GM23338 (cell line): ENCODE measurements at regions not wholly inside any gene's neighbourhood (a gene's known extent, or its start where the extent isn't known, plus 50 kb on each side); places are given as distances from the start of the nearest gene placed in this dataset.

Source experiments
- ATAC-seq: fragments of 200-7000 bp; cut with Tn5 transposase; 3 replicates; pipeline ENCODE4 v1.9.1; 2020
- DNase-seq: peaks from one replicate; pipeline ENCODE4 v3.0.0-alpha.2; 2015; ENCODE audit warnings: low spot score
- H2AFZ ChIP-seq: fragments of 200-600 bp; sonication (generic); 2 replicates; pipeline ENCODE4 v1.8.0; 2016; ENCODE audit warnings: antibody characterized with exemption, mild to moderate bottlenecking, moderate library complexity
- H3F3A ChIP-seq: fragments of 200-600 bp; sonication (generic); replicated peaks from 2 replicates; pipeline ENCODE4 v1.8.0; 2017; ENCODE audit warnings: antibody characterized with exemption, mixed run types, low read depth
- H3K27ac ChIP-seq: fragments of 200-600 bp; sonication (generic); 2 replicates; pipeline ENCODE4 v1.6.1; 2016; ENCODE audit warnings: low read depth
- H3K27me3 ChIP-seq: fragments of 200-600 bp; sonication (generic); 2 replicates; pipeline ENCODE4 v1.8.0; 2016; ENCODE audit warnings: mild to moderate bottlenecking, mixed run types, moderate library complexity; ENCODE audit not compliant: insufficient read depth
- H3K36me3 ChIP-seq: fragments of 200-600 bp; sonication (generic); 2 replicates; pipeline ENCODE4 v1.8.0; 2016; ENCODE audit warnings: mild to moderate bottlenecking; ENCODE audit not compliant: insufficient read depth
- H3K4me1 ChIP-seq: fragments of 200-600 bp; sonication (generic); 2 replicates; pipeline ENCODE4 v1.8.0; 2016; ENCODE audit warnings: mild to moderate bottlenecking, moderate library complexity; ENCODE audit not compliant: insufficient read depth
- H3K4me2 ChIP-seq: fragments of 200-600 bp; sonication (generic); 2 replicates; pipeline ENCODE4 v1.7.1; 2017; ENCODE audit warnings: mixed run types
- H3K4me3 ChIP-seq: fragments of 200-600 bp; sonication (generic); 2 replicates; pipeline ENCODE4 v1.6.1; 2016; ENCODE audit warnings: mixed run types
- H3K79me2 ChIP-seq: fragments of 200-600 bp; sonication (generic); replicated peaks from 2 replicates; pipeline ENCODE4 v1.8.0; 2017; ENCODE audit warnings: mild to moderate bottlenecking; ENCODE audit not compliant: insufficient read depth
- H3K9me2 ChIP-seq: fragments of 200-600 bp; sonication (generic); 2 replicates; pipeline ENCODE4 v1.8.0; 2017; ENCODE audit not compliant: insufficient read depth
- H4K20me1 ChIP-seq: fragments of 200-600 bp; sonication (generic); replicated peaks from 2 replicates; pipeline ENCODE4 v1.8.0; 2017; ENCODE audit warnings: mild to moderate bottlenecking; ENCODE audit not compliant: insufficient read depth
- H3K27ac Mint-ChIP-seq: 2 replicates; pipeline ENCODE4 v1.8.0; 2020; ENCODE audit warnings: inconsistent platforms, mild to moderate bottlenecking, moderate library complexity, mixed read lengths
- H3K27me3 Mint-ChIP-seq: 3 replicates; pipeline ENCODE4 v1.8.0; 2022; ENCODE audit warnings: low read depth, mild to moderate bottlenecking, moderate library complexity, mixed read lengths, inconsistent platforms; ENCODE audit not compliant: insufficient read depth, poor library complexity
- H3K36me3 Mint-ChIP-seq: 3 replicates; pipeline ENCODE4 v1.8.0; 2021; ENCODE audit warnings: low read depth, mild to moderate bottlenecking, inconsistent platforms, moderate library complexity, mixed read lengths
- H3K4me1 Mint-ChIP-seq: 3 replicates; pipeline ENCODE4 v1.8.0; 2020; ENCODE audit warnings: mild to moderate bottlenecking, inconsistent platforms, mixed read lengths
- H3K4me3 Mint-ChIP-seq: 3 replicates; pipeline ENCODE4 v1.8.0; 2021; ENCODE audit warnings: moderate library complexity, mild to moderate bottlenecking, inconsistent platforms, mixed read lengths
- H3K9me3 Mint-ChIP-seq: 3 replicates; pipeline ENCODE4 v1.8.0; 2020; ENCODE audit warnings: moderate library complexity, mild to moderate bottlenecking, inconsistent platforms, mixed read lengths
- CTCF ChIP-seq, 2 experiments: fragments of 200-600 bp in 1 of 2; sonication (generic) in 1 of 2; conservative IDR thresholded peaks; 2 replicates each; pipeline versions ENCODE4 v1.5.1 to v1.6.1; 2016 to 2017; ENCODE audit warnings: antibody characterized with exemption in 2 of 2, low read depth in 2 of 2, mild to moderate bottlenecking in 2 of 2, moderate library complexity in 1 of 2
- ETS1 ChIP-seq: IDR thresholded peaks from 2 replicates; pipeline ENCODE4 v1.6.1; 2016; ENCODE audit warnings: antibody characterized with exemption
- EZH2 ChIP-seq: fragments of 200-600 bp; sonication (generic); IDR thresholded peaks from one replicate; pipeline ENCODE4 v1.8.0; 2017; ENCODE audit warnings: antibody characterized with exemption, mild to moderate bottlenecking, low read depth; ENCODE audit not compliant: unreplicated experiment
- EZH2phosphoT487 ChIP-seq: fragments of 200-600 bp; sonication (generic); IDR thresholded peaks from one replicate; pipeline ENCODE4 v1.8.1; 2018; ENCODE audit warnings: antibody characterized with exemption; ENCODE audit not compliant: unreplicated experiment
- NANOG ChIP-seq: IDR thresholded peaks from 2 replicates; pipeline ENCODE4 v1.6.1; 2016; ENCODE audit warnings: antibody characterized with exemption, borderline replicate concordance
- POLR2AphosphoS5 ChIP-seq: IDR thresholded peaks from 2 replicates; pipeline ENCODE4 v1.6.1; 2016; ENCODE audit warnings: antibody characterized with exemption, low read depth
- REST ChIP-seq: IDR thresholded peaks from one replicate; pipeline ENCODE4 v1.6.1; 2018; ENCODE audit warnings: antibody characterized with exemption; ENCODE audit not compliant: unreplicated experiment
- STAT1 ChIP-seq: IDR thresholded peaks from one replicate; pipeline ENCODE4 v1.6.1; 2016; ENCODE audit warnings: antibody characterized with exemption; ENCODE audit not compliant: unreplicated experiment
- ZNF114 ChIP-seq: fragments of 250-450 bp; sonication (Bioruptor Pico); IDR thresholded peaks from 2 replicates; pipeline ENCODE4 v1.5.0; 2020; ENCODE audit warnings: mild to moderate bottlenecking, moderate library complexity
- ZNF331 ChIP-seq: fragments of 250-450 bp; sonication (Bioruptor Pico); IDR thresholded peaks from 2 replicates; pipeline ENCODE4 v1.5.0; 2020; ENCODE audit warnings: low read depth, mild to moderate bottlenecking, moderate library complexity

GRCh38 chr5:165026971-165027370, 1521.6 kb downstream of the MAT2B start:
- Histone ChIP-seq H3F3A (no peaks in the 10 kb centered on the region), H4K20me1 (no peaks in the 10 kb centered on the region), H3K9me2 (0 out of 2 replicates have a peak, but pooled peaks cover 2% of the 10 kb centered on the region), H2AFZ (no peak overlapping the region), H3K4me1 (no peaks in the 10 kb centered on the region), H3K79me2 (no peaks in the 10 kb centered on the region), H3K4me3 (no peak overlapping the region), H3K27ac (no peak overlapping the region), H3K27me3 (no peaks in the 10 kb centered on the region), H3K36me3 (no peaks in the 10 kb centered on the region), H3K4me2 (no peak overlapping the region)
- DNase-seq (no peak), ATAC-seq (no peak)
- 0 out of 3 replicates have a peak, but pooled peaks cover 3% of the 10 kb centered on the region for H3K4me1 Mint-ChIP-seq
- TF ChIP-seq CTCF (conservative IDR thresholded peaks at IDR 0.05; ENCODE audit: low read depth in 2 of 2) = no peak
- no peak for TF ChIP-seq REST
- no peak for TF ChIP-seq STAT1
- TF ChIP-seq ZNF114 (CRISPR knock-in tag) = no peak
- no peak for TF ChIP-seq ETS1
- no peak overlapping the region for H3K4me3 Mint-ChIP-seq
- no peaks in the 10 kb centered on the region for H3K27me3 Mint-ChIP-seq
- H3K27ac Mint-ChIP-seq = no peak overlapping the region
- H3K36me3 Mint-ChIP-seq = no peaks in the 10 kb centered on the region
- H3K9me3 Mint-ChIP-seq = peaks cover 7% of the 10 kb centered on the region; the same call in 2 of the 3 replicates

- H3K27ac ChIP-seq = no peak overlapping the region
- H2AFZ ChIP-seq = no peak overlapping the region
- no peaks in the 10 kb centered on the region for H3K4me1 ChIP-seq
- Mint-ChIP-seq H3K27me3 (no peaks in the 10 kb centered on the region), H3K4me3 (no peak overlapping the region), H3K36me3 (no peaks in the 10 kb centered on the region), H3K27ac (no peak overlapping the region), H3K9me3 (peaks cover 7% of the 10 kb centered on the region; the same call in 2 of the 3 replicates), H3K4me1 (no peaks in the 10 kb centered on the region)
- no peaks in the 10 kb centered on the region for H3F3A ChIP-seq
- TF ChIP-seq ZNF114 (CRISPR knock-in tag) (no peak), EZH2phosphoT487 (no peak), CTCF (conservative IDR thresholded peaks at IDR 0.05; ENCODE audit: low read depth in 2 of 2) (no peak), NANOG (no peak), EZH2 (no peak), ZNF331 (CRISPR knock-in tag) (no peak), STAT1 (no peak), POLR2AphosphoS5 (no peak)
- no peak overlapping the region for H3K4me3 ChIP-seq
- no peak overlapping the region for H3K4me2 ChIP-seq
- H4K20me1 ChIP-seq = no peaks in the 10 kb centered on the region
- no peaks in the 10 kb centered on the region for H3K36me3 ChIP-seq
- no peak for DNase-seq
- ATAC-seq = no peak
- no peaks in the 10 kb centered on the region for H3K27me3 ChIP-seq
- H3K9me2 ChIP-seq = 0 out of 2 replicates have a peak, but pooled peaks cover 2% of the 10 kb centered on the region
- H3K79me2 ChIP-seq = no peaks in the 10 kb centered on the region
These were observed 1522.9 kb downstream of the MAT2B start for GRCh38 chr5:165028356-165028755.
